CD4-positive, alpha-beta T cell treated with Interleukin-10 for 1 hour (primary cell): ENCODE measurements at regions not wholly inside any gene's neighbourhood (a gene's known extent, or its start where the extent isn't known, plus 50 kb on each side); places are given as distances from the start of the nearest gene placed in this dataset.

Experiments
- DNase-seq: peaks from one replicate; pipeline ENCODE4 v3.0.0-alpha.2; 2020

DNA sequence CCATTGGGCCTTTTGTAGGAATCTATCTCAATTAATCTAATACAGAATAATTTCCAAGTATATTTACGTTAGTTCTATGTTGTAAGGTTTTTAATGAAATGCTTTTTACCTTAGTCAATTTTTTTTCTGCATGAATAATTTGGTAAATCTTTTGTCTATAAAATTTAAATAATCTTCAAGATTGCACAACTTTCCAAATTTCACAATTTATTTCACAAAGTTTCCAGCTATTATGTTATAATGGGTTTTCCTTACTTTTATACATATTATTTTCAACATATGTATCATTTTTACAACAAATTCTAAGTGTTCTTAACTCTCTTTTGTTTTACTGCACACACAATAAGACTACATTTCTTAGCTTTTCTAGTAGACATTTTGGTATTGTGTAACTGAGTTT lies 470.7 kb downstream of the ETV1 start:
- DNase-seq = no peak

DNA sequence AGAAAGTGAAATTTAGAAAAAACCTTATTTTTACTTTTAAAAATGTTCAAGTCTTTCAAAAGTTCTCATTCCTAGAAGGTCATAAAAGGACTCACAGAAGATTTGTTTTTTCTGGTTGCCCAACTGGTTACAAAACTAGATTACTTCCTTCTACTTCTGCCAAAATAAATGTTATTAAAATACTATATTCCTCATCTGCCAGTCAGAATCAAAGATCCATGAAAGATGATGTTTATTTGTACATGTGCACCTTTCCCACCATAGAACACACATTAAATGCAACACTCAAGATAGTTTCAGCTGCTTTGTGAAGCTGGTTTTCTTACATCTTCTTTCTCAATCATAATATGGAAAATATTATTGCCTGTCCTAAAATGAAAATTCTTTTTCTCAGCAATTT lies 465.4 kb downstream of the ETV1 start:
- no peak for DNase-seq

GRCh38 chr7:13532028-13532753 lies 457.3 kb downstream of the ETV1 start:
- no peak for DNase-seq

DNA sequence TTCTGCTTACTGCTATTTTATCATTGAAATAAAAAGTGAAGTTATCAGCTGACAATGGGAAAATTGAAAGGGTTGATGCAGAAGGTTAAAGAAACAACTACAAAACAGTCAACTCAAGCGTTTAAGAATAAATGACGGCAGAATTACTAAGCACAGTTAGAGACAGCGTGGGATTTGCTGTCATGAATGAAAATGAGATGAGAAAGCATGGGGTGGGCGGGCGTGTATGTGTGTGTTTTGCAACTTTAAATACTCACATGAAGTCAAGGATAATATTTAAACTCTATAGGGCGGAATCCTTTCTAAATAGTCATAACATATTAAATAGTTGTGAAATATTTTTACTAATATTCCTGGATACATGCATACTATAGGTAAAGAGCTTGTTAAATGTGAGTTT lies 450.8 kb downstream of the ETV1 start:
- DNase-seq = no peak

- no peak for DNase-seq
These were observed 449.0 kb downstream of the ETV1 start for GRCh38 chr7:13540429-13540828.

DNA sequence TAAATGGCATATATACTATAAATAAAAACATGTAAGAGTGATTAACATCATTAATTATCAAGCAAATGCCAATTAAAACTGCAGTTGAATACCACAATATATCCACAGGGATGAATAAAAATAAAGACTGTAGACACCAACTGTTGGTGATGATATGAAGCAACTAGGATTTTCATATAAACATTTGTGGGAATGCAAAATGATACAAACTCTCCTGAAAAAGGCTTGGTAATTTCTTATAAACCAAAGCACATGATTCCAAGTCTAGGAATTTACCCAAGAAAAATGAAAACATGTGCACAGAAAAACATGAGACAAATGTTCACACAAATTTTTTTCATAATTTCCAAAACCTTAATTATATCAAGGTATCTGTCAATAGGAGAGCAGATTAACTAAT lies 448.1 kb downstream of the ETV1 start:
- no peak for DNase-seq

DNA sequence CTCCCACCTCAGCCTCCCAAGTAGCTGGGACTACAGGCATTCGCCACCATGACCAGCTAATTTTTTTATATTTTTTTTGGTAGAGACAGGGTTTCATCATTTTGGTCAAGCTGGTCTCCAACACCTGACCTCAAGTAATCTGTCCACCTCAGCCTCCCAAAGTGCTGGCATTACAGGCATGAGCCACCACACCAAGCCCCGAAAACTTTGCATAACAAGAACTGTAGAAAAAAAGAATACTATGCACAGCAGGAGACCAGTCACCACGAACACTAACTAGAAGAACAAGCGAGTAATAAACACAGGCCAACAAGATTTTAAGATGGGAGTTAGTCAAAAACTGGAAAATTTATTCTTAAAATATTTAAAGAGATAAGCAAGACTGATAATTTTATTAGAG lies 447.0 kb downstream of the ETV1 start:
- no peak for DNase-seq

DNA sequence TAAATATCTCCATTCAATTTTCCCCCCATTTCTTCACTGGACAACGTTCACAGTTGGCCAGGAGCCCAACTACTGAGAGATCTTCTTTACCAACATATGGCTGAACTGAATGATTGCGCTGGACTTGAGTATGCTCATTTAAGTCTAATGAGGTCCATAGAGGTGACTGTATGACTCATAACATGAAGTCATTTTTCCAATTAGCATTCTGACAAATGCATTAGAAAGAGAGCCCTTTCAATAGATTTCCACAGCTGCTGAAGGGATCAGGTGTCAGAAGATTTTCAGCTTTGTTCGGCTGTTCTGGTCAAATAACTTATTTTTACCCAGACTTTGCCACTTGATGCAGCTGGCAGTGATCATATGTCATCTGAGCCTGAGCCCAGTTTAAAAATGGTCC lies 438.0 kb downstream of the ETV1 start:
- no peak for DNase-seq

- DNase-seq = no peak
These were observed 429.0 kb downstream of the ETV1 start for GRCh38 chr7:13560441-13560840.

DNA sequence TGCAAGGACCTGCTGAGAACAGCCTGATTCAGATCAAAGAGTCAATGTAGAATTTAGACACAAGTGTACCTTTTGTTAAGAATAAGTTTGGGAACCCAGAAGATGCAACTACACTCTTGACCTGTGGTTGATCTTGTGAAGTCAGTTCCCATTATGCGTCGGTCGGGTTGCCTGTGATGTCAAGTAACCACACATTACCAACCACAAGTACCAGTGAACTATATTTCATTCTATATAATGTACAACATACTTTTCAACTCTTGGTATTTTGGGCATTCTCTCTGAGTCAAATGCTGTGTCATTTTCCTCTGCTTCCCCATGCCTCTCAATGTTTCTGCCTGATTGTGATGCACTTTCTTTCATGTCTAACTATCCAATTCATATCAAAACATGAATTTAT lies 426.2 kb downstream of the ETV1 start:
- DNase-seq = no peak

DNA sequence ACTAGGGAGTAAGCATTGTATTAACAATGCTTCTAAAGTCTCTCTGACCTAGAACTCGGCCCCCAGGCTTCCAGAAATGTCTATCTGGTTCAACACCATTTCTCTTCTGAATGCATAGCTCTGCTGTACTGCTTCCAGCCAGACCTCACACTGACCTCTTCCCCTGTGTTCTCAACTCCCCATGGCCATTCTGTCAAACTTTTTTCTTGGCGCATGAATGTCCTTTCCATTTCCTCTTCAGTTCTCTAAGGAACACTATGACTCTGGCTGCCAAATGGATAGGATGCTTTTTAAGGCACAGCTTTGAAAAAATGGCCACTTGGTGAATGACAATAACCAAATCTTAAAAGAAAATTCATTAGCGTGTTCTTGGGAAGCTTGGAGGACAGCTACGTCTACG lies 425.8 kb downstream of the ETV1 start:
- DNase-seq = no peak

- DNase-seq = no peak
These were observed 411.8 kb downstream of the ETV1 start for GRCh38 chr7:13577566-13578145.

DNA sequence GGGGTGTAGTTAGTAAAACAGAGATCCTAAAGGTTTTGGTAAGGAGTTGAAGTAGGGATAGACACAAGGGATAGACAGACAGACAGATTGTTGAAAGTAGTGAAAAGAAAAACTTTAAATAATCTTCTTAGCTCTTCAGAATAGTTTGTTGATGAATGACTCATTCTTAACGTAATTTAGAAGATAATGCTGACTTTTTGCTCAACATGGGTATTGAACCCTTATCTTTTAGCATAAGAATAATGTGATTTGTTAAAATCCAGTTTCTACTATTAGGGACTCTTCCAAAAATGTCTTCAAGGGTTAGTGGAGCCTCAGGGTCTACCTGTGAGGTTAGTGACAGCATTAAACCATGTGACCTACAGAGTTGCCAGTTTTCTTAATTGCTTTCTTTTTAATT lies 411.2 kb downstream of the ETV1 start:
- no peak for DNase-seq

DNA sequence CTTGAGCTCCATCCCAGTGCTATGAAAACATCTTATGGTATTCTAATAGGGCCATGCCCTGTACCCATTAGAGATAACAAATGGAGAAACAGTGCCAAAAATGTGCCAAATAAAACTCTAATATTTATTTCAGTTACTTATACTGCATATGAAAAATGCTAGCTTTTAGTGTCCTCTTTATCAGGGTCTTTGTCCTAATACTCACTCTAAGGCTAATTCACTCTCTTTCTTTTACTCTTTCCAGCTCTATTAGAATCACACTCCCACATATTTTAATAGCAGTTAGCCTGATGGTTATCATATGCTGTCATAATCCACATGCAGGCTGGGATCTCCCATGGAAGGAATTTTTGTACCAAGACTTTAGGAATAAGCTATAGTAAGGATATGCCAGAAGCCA lies 408.4 kb downstream of the ETV1 start:
- no peak for DNase-seq

DNA sequence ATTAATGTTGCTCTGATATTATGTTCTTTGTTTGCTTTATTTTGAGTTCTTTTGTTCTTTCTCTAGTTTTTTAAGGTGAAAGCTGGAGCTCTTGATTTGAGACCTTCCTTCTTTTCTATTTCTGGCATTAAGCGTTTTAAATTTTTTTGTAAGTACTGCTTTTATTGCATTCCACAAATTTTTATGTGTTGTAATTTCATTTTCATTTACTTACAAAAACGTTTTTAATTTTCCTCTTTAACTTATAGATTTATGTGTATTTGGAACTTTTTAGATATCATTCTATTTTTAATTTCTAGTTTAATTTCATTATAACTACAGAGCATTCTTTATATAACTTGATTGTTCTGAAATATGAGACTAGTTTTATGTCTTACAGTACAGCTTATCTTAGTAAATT lies 395.6 kb downstream of the ETV1 start:
- DNase-seq = no peak

DNA sequence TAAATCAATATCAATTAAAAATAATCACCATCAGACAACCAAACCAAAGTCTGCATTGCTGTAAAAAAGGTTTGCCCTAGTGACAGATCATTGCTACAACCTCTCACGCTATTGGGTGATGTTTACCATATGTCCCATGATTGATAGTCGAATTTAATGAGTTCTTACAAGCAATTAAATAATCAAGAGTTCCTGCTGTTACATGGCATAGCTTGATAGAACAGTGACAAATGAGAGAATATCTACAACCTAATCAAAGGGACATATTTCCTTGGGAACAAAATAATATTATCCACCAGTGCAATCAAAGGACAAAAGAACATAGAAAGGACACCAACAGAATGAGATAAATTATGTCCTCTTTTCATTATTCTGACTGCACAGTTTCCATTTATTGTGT lies 387.4 kb downstream of the ETV1 start:
- DNase-seq = no peak

- no peak for DNase-seq
These were observed 386.4 kb downstream of the ETV1 start for GRCh38 chr7:13603016-13603415.

- DNase-seq = no peak
These were observed 385.8 kb downstream of the ETV1 start for GRCh38 chr7:13603661-13604060.

DNA sequence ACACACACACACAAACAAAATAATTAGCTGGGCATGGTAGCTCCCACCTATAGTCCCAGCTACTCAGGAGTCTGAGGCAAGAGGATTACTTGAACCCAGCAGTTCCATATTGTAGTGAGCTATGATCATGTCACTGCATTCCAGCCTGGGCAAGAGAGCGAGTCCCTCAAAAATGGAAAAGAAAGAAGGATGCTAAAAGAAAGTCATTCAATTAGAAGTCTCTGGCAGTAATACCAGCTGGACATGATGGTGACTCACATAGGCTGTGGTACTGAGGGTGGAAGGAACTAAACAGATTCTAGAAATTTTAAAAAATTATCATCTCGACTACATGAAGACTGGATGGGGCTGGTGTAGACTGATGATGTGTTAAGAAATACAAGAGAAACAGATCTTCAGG lies 385.3 kb downstream of the ETV1 start:
- no peak for DNase-seq

DNA sequence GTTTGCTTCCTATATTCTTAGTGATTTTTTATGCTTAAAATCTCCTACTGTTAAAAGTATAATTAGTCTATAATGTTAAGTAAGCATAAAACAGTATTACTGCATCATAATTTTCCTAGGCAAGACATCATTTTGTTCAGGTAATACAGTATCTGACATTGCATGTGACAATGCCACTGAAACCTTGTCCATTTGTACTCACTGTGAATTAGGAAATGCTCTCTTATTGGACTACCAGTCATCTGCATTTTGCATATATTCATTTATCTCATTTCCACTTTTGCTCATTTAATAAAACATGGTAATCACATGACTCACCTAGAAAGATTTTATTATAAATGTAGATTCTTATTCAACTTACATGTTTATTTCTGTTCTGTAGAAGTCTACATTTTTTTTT lies 379.1 kb downstream of the ETV1 start:
- no peak for DNase-seq

DNA sequence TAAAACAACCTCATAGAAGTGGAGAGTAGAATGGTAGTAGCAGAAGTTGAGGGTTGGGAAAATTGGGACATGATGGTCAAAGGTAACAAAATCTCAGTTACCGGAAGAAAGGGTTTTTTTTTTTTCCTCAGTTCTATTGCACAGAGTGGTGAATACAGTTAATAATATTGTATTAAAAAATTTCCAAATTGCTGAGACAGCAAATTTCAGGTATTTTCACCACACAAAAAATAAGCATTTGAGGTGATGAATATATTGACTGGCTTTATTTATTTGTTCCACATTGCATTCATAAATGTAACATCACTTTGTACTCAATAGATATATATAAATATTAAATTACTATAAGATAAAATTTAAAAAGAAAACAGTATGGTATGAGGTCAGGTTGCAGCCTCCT lies 373.8 kb downstream of the ETV1 start:
- no peak for DNase-seq

DNA sequence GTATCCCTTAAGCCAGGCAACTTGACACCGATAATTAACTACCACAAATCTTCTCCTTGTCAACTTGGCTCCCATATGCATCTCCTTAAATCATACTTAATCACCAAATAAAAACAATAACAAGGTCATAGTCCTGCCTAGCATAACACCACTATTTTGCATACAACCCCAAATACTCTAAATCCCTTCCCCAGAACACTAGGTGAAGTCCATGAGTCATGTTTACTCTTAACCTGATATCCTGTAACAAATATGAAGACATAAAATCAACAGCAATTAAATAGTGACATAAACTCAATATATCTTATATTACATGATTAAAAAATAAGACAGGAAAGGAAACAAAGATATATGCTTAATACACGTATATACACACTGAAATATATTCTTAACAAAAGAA lies 362.0 kb downstream of the ETV1 start:
- no peak for DNase-seq

DNA sequence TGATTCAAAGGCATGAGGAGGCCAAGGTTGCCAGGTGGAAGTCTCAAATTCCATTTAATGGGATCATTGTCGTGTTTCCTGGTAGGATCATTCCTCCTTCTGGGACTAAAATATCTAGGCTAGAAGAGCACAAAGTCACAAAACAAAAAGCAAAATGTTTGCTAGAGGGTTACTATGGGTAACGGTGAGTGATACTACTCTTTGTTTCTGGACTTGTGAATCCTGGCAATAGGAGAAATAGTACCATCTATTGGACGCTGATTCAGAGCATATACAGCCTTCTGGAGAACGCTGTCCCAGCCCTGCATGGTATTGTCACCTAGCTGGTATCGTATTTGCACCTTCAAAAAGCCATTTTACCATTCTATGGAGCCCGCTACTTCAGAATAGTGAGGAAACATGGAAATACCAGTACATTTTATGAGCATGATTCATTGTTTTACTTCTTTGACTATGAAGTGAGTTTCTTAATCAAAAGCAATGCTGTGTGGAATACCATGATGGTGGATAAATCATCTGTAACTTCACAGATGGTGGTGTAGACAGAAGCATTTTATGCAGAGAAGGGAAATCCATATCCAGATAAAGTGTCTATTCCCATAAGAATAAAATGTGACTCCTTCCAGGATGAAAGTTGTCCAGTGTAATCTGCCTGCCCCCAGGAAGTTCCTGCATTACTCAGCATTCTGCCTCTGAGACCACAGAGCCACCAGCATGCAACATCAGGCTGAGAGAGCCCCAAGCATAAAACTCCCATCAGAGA lies 361.0 kb downstream of the ETV1 start:
- no peak for DNase-seq
